A549 (cell line): ENCODE measurements at regions not wholly inside any gene's neighbourhood (a gene's known extent, or its start where the extent isn't known, plus 50 kb on each side); places are given as distances from the start of the nearest gene placed in this dataset.

Source experiments
- ATAC-seq, 2 experiments: fragments of 200-7000 bp in 1 of 2; fragments of >200 bp in 1 of 2; cut with Nextera tagmentation in 1 of 2; cut with Tn5 transposase in 1 of 2; 3 replicates each; pipeline versions ENCODE4 v1.8.0 to v1.9.1; 2018 to 2020; ENCODE audit warnings: mild to moderate bottlenecking in 1 of 2, moderate library complexity in 1 of 2
- CTCF ChIA-PET: fragments of 300-600 bp; sonication (Branson Sonifier 250); formaldehyde crosslinking; extraction: SDS; loops from one replicate; lab custom pipeline; 2021; ENCODE audit warnings: antibody characterized with exemption, inconsistent platforms; lab: Yijun Ruan, JAX
- POLR2A ChIA-PET: fragments of 350-600 bp; formaldehyde crosslinking; extraction: SDS; loops from one replicate; lab custom pipeline; 2021; ENCODE audit warnings: antibody characterized with exemption, inconsistent platforms; lab: Yijun Ruan, JAX
- DNase-seq, 2 experiments: peaks; one replicate each; pipeline versions ENCODE4 v3.0.0 to v3.0.0-alpha.2; 2011 to 2016; ENCODE audit warnings: low read depth in 1 of 2, low spot score in 1 of 2
- FAIRE-seq: peaks from 2 replicates; lab custom pipeline; 2011; peaks lifted over from hg19 to GRCh38; lab: Jason Lieb, UNC
- H3K27ac ChIP-seq, 2 experiments: fragments of >200 bp; sonication (Bioruptor Twin); formaldehyde crosslinking; 3 replicates each; pipeline ENCODE4 v1.5.1; 2016 to 2017
- H3K4me1 ChIP-seq: fragments of >200 bp; sonication (Bioruptor Twin); formaldehyde crosslinking; 3 replicates; pipeline ENCODE4 v1.6.1; 2016
- H3K4me2 ChIP-seq: fragments of >200 bp; sonication (Bioruptor Twin); formaldehyde crosslinking; 3 replicates; pipeline ENCODE4 v1.6.1; 2016
- H3K4me3 ChIP-seq: fragments of >200 bp; sonication (Bioruptor Twin); formaldehyde crosslinking; 3 replicates; pipeline ENCODE4 v1.5.1; 2016
- H3K9me3 ChIP-seq: fragments of >200 bp; sonication (Bioruptor Twin); formaldehyde crosslinking; 3 replicates; pipeline ENCODE4 v1.6.1; 2016
- CEBPB ChIP-seq, 2 experiments: fragments of >200 bp in 1 of 2; sonication (Bioruptor Twin) in 1 of 2; formaldehyde crosslinking in 1 of 2; IDR thresholded peaks; 2 replicates each; pipeline ENCODE4 v1.6.1; 2012 to 2016
- ESRRA ChIP-seq: fragments of 150-350 bp; IDR thresholded peaks from 2 replicates; pipeline ENCODE4 v1.6.1; 2014; ENCODE audit warnings: mild to moderate bottlenecking, low read length, borderline replicate concordance
- HOXA7 ChIP-seq: fragments of 250-450 bp; sonication (Bioruptor Pico); IDR thresholded peaks from 2 replicates; pipeline ENCODE4 v1.5.0; 2020; ENCODE audit warnings: mild to moderate bottlenecking, moderate library complexity
- HOXB13 ChIP-seq: fragments of 250-450 bp; sonication (Bioruptor Pico); IDR thresholded peaks from 2 replicates; pipeline ENCODE4 v1.5.0; 2020; ENCODE audit warnings: low read depth, mild to moderate bottlenecking, moderate library complexity
- JUN ChIP-seq, 2 experiments: fragments of >200 bp; sonication (Bioruptor Twin); formaldehyde crosslinking; IDR thresholded peaks; 2 replicates in 1 of 2; 3 replicates in 1 of 2; pipeline ENCODE4 v1.6.1; 2016 to 2017
- JUNB ChIP-seq: fragments of >200 bp; sonication (Bioruptor Twin); formaldehyde crosslinking; IDR thresholded peaks from 2 replicates; pipeline ENCODE4 v1.6.1; 2016
- MAFK ChIP-seq: fragments of 450-650 bp; IDR thresholded peaks from 2 replicates; pipeline ENCODE4 v1.6.1; 2014; ENCODE audit not compliant: partially characterized antibody
- NPAS2 ChIP-seq: fragments of 250-450 bp; sonication (Bioruptor Pico); IDR thresholded peaks from 2 replicates; pipeline ENCODE4 v1.8.0; 2022; ENCODE audit warnings: mild to moderate bottlenecking, moderate library complexity, borderline replicate concordance
- RCOR1 ChIP-seq: fragments of 150-350 bp; IDR thresholded peaks from 2 replicates; pipeline ENCODE4 v1.6.1; 2014; ENCODE audit warnings: antibody characterized with exemption, low read length, low read depth
- USF2 ChIP-seq: fragments of 450-650 bp; IDR thresholded peaks from 2 replicates; pipeline ENCODE4 v1.6.1; 2014; ENCODE audit warnings: antibody characterized with exemption
- WGBS: methylation state at CpG from one replicate; pipeline ENCODE4 v1.1.6; 2017; ENCODE audit errors: missing lambda C conversion rate; 5-methylcytosine and 5-hydroxymethylcytosine counted together
- TF ChIP-seq, protein P1 (sequence below): fragments of 250-450 bp; sonication (Bioruptor Pico); IDR thresholded peaks from 2 replicates; pipeline ENCODE4 v1.5.0; 2020; ENCODE audit warnings: low read depth, mild to moderate bottlenecking, moderate library complexity
- TF ChIP-seq, protein P2 (sequence below): IDR thresholded peaks from 2 replicates; pipeline ENCODE4 v1.6.1; 2012
- TF ChIP-seq, protein P3 (sequence below): fragments of 250-450 bp; sonication (Bioruptor Pico); IDR thresholded peaks from 2 replicates; pipeline ENCODE4 v1.5.0; 2021; ENCODE audit warnings: mild to moderate bottlenecking, moderate library complexity, borderline replicate concordance
- TF ChIP-seq, protein P4 (sequence below): fragments of >200 bp; sonication (Bioruptor Twin); formaldehyde crosslinking; IDR thresholded peaks from 3 replicates; pipeline ENCODE4 v1.6.1; 2016

- WGBS = 42% methylated on average over 2 of the region's 2 CpGs
- no peak overlapping the region for H3K27ac ChIP-seq
- ChIA-PET POLR2A (no interaction called here), CTCF (no interaction called here)
- DNase-seq (no peak), ATAC-seq (no peak), FAIRE-seq (no peak)
- no peaks in the 10 kb centered on the region for H3K4me1 ChIP-seq
- H3K4me2 ChIP-seq = no peak overlapping the region
- TF ChIP-seq MAFK = no peak
- no peak for TF ChIP-seq HOXB13 (CRISPR knock-in tag)
- no peak for TF ChIP-seq USF2
- TF ChIP-seq HOXA7 (CRISPR knock-in tag) = no peak
- TF ChIP-seq, protein P1, sequence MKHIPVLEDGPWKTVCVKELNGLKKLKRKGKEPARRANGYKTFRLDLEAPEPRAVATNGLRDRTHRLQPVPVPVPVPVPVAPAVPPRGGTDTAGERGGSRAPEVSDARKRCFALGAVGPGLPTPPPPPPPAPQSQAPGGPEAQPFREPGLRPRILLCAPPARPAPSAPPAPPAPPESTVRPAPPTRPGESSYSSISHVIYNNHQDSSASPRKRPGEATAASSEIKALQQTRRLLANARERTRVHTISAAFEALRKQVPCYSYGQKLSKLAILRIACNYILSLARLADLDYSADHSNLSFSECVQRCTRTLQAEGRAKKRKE (CRISPR knock-in tag) = no peak
- TF ChIP-seq RCOR1 = no peak
- TF ChIP-seq CEBPB (IDR thresholded peaks at IDR 0.05) = no peak
- TF ChIP-seq, protein P2, sequence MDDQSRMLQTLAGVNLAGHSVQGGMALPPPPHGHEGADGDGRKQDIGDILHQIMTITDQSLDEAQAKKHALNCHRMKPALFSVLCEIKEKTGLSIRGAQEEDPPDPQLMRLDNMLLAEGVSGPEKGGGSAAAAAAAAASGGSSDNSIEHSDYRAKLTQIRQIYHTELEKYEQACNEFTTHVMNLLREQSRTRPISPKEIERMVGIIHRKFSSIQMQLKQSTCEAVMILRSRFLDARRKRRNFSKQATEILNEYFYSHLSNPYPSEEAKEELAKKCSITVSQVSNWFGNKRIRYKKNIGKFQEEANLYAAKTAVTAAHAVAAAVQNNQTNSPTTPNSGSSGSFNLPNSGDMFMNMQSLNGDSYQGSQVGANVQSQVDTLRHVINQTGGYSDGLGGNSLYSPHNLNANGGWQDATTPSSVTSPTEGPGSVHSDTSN = no peak
- TF ChIP-seq, protein P3, sequence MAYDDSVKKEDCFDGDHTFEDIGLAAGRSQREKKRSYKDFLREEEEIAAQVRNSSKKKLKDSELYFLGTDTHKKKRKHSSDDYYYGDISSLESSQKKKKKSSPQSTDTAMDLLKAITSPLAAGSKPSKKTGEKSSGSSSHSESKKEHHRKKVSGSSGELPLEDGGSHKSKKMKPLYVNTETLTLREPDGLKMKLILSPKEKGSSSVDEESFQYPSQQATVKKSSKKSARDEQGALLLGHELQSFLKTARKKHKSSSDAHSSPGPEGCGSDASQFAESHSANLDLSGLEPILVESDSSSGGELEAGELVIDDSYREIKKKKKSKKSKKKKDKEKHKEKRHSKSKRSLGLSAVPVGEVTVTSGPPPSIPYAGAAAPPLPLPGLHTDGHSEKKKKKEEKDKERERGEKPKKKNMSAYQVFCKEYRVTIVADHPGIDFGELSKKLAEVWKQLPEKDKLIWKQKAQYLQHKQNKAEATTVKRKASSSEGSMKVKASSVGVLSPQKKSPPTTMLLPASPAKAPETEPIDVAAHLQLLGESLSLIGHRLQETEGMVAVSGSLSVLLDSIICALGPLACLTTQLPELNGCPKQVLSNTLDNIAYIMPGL (CRISPR knock-in tag) = no peak
- H3K9me3 ChIP-seq = no peaks in the 10 kb centered on the region
- no peak overlapping the region for H3K4me3 ChIP-seq
These were observed 204.2 kb upstream of the GUCY1A2 start for GRCh38 chr11:107222431-107222830.

DNA sequence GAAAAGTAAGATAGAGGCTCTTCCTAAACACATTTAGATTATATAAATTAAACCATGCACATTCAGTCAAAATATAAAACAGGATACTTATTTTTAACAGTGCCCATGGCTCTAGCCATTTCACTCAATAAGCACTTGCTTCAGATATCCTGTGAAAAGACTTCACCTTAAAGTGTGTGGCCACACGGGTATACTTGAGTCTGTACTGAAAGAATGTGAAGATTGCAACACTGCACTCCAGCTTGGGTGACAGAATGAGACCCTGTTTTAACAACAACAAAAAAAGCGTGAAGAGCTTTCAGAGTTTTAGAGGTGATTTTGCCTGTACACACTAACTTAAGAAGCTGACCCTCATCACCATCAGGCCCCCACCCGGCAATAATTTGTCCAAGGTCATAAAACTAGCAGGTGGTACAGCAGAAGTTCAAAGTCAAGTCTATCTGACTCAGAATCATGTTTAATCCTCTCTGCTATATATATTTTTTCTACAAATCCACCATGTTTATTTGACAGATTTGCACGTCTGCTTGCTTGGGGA lies 203.5 kb upstream of the GUCY1A2 start:
- ChIA-PET POLR2A (no interaction called here), CTCF (no interaction called here)
- no peak for TF ChIP-seq HOXA7 (CRISPR knock-in tag)
- TF ChIP-seq ESRRA = no peak
- Histone ChIP-seq H3K9me3 (no peaks in the 10 kb centered on the region), H3K27ac (no peak overlapping the region), H3K4me3 (no peak overlapping the region), H3K4me2 (no peak overlapping the region), H3K4me1 (no peaks in the 10 kb centered on the region)
- FAIRE-seq (no peak), DNase-seq (no peak), ATAC-seq (no peak)
- WGBS = 38% methylated on average over 4 of the region's 4 CpGs

- CTCF ChIA-PET = no interaction called here
- no peaks in the 10 kb centered on the region for H3K9me3 ChIP-seq
- WGBS = 20% methylated on average over 10 of the region's 10 CpGs
- H3K4me3 ChIP-seq = no peak overlapping the region
- no peak for ATAC-seq
- no peaks in the 10 kb centered on the region for H3K4me1 ChIP-seq
- H3K4me2 ChIP-seq = no peak overlapping the region
- no peak overlapping the region for H3K27ac ChIP-seq
- TF ChIP-seq NPAS2 (CRISPR knock-in tag) (no peak), HOXB13 (CRISPR knock-in tag) (no peak), HOXA7 (CRISPR knock-in tag) (no peak), JUNB (no peak), JUN (IDR thresholded peaks at IDR 0.05) (no peak)
- TF ChIP-seq, protein P4, sequence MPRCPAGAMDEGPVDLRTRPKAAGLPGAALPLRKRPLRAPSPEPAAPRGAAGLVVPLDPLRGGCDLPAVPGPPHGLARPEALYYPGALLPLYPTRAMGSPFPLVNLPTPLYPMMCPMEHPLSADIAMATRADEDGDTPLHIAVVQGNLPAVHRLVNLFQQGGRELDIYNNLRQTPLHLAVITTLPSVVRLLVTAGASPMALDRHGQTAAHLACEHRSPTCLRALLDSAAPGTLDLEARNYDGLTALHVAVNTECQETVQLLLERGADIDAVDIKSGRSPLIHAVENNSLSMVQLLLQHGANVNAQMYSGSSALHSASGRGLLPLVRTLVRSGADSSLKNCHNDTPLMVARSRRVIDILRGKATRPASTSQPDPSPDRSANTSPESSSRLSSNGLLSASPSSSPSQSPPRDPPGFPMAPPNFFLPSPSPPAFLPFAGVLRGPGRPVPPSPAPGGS = no peak
- no peak for DNase-seq
- FAIRE-seq = no peak
- POLR2A ChIA-PET = no interaction called here
These were observed 200.1 kb upstream of the GUCY1A2 start for GRCh38 chr11:107218123-107219013.
